ENCODE measurements at regions not wholly inside any gene's neighbourhood (a gene's known extent, or its start where the extent isn't known, plus 50 kb on each side); places are given as distances from the start of the nearest gene placed in this dataset.

GRCh38 chr6:16965689-16966088, 136.2 kb upstream of the STMND1 start:
- no peak for TF ChIP-seq POLR2A (IDR thresholded peaks at IDR 0.05)
- TF ChIP-seq, protein P1, sequence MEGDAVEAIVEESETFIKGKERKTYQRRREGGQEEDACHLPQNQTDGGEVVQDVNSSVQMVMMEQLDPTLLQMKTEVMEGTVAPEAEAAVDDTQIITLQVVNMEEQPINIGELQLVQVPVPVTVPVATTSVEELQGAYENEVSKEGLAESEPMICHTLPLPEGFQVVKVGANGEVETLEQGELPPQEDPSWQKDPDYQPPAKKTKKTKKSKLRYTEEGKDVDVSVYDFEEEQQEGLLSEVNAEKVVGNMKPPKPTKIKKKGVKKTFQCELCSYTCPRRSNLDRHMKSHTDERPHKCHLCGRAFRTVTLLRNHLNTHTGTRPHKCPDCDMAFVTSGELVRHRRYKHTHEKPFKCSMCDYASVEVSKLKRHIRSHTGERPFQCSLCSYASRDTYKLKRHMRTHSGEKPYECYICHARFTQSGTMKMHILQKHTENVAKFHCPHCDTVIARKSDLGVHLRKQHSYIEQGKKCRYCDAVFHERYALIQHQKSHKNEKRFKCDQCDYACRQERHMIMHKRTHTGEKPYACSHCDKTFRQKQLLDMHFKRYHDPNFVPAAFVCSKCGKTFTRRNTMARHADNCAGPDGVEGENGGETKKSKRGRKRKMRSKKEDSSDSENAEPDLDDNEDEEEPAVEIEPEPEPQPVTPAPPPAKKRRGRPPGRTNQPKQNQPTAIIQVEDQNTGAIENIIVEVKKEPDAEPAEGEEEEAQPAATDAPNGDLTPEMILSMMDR (IDR thresholded peaks at IDR 0.05), result no peak
